ENCODE measurements at regions not wholly inside any gene's neighbourhood (a gene's known extent, or its start where the extent isn't known, plus 50 kb on each side); places are given as distances from the start of the nearest gene placed in this dataset.

- Histone ChIP-seq H3K4me2 (ENCODE audit: low read length) (no peak overlapping the region), H3K9ac (ENCODE audit: low read length) (no peak overlapping the region)
These were observed 76.2 kb upstream of the FOXP4 start for GRCh38 chr6:41470029-41470330.

GRCh38 chr6:41470331-41471063 lies 75.7 kb upstream of the FOXP4 start:
- H4K20me1 ChIP-seq (ENCODE audit: insufficient read depth, low read length) = no peaks in the 10 kb centered on the region
- TF ChIP-seq CTCF (IDR thresholded peaks at IDR 0.05; ENCODE audit: low read length) = no peak
- no peak for TF ChIP-seq EZH2 (IDR thresholded peaks at IDR 0.05; ENCODE audit: borderline replicate concordance, low read length)
- H3F3A ChIP-seq (ENCODE audit: insufficient read depth, low read length) = no peaks in the 10 kb centered on the region
- H3K4me1 ChIP-seq (ENCODE audit: insufficient read depth, low read length, severe bottlenecking) = no peaks in the 10 kb centered on the region
- no peaks in the 10 kb centered on the region for H3K79me2 ChIP-seq (ENCODE audit: insufficient read depth, low read length)
- H3K9me3 ChIP-seq (ENCODE audit: low read length) = no peaks in the 10 kb centered on the region
- H3K9me2 ChIP-seq (ENCODE audit: low read depth, low read length) = no peaks in the 10 kb centered on the region
- no peak overlapping the region for H3K4me2 ChIP-seq (ENCODE audit: low read length)
- H3K27me3 ChIP-seq (ENCODE audit: insufficient read depth, low read length) = 0 out of 2 replicates have a peak, but pooled peaks cover 5% of the 10 kb centered on the region
- H3K27ac ChIP-seq (ENCODE audit: low read depth, low read length, poor library complexity, severe bottlenecking) = no peak overlapping the region
- H2AFZ ChIP-seq (ENCODE audit: low read length) = no peak overlapping the region
- no peak overlapping the region for H3K9ac ChIP-seq (ENCODE audit: low read length)
- H3K4me3 ChIP-seq (ENCODE audit: low read depth, low read length, poor library complexity, severe bottlenecking) = no peak overlapping the region
- H3K36me3 ChIP-seq (ENCODE audit: insufficient read depth, low read length) = no peaks in the 10 kb centered on the region

More at GRCh38 chr6:41470029-41470330, 76.2 kb upstream of the FOXP4 start:
- H3K9me2 ChIP-seq (ENCODE audit: low read depth, low read length) = no peaks in the 10 kb centered on the region
- H3F3A ChIP-seq (ENCODE audit: insufficient read depth, low read length) = no peaks in the 10 kb centered on the region
- no peaks in the 10 kb centered on the region for H4K20me1 ChIP-seq (ENCODE audit: insufficient read depth, low read length)
- H3K4me3 ChIP-seq (ENCODE audit: low read depth, low read length, poor library complexity, severe bottlenecking) = no peak overlapping the region
- no peaks in the 10 kb centered on the region for H3K9me3 ChIP-seq (ENCODE audit: low read length)
- H3K36me3 ChIP-seq (ENCODE audit: insufficient read depth, low read length) = no peaks in the 10 kb centered on the region
- no peaks in the 10 kb centered on the region for H3K4me1 ChIP-seq (ENCODE audit: insufficient read depth, low read length, severe bottlenecking)
- H2AFZ ChIP-seq (ENCODE audit: low read length) = no peak overlapping the region
- no peak for TF ChIP-seq EZH2 (IDR thresholded peaks at IDR 0.05; ENCODE audit: borderline replicate concordance, low read length)
- TF ChIP-seq CTCF (IDR thresholded peaks at IDR 0.05; ENCODE audit: low read length) = no peak
- H3K27me3 ChIP-seq (ENCODE audit: insufficient read depth, low read length) = no peaks in the 10 kb centered on the region
- H3K27ac ChIP-seq (ENCODE audit: low read depth, low read length, poor library complexity, severe bottlenecking) = no peak overlapping the region
- H3K79me2 ChIP-seq (ENCODE audit: insufficient read depth, low read length) = no peaks in the 10 kb centered on the region

- H3K27me3 ChIP-seq (ENCODE audit: insufficient read depth, low read length) = 0 out of 2 replicates have a peak, but pooled peaks cover 11% of the 10 kb centered on the region
- no peak overlapping the region for H3K9ac ChIP-seq (ENCODE audit: low read length)
These were observed 74.9 kb upstream of the FOXP4 start for GRCh38 chr6:41471064-41471895.

More at GRCh38 chr6:41471064-41471895, 74.9 kb upstream of the FOXP4 start:
- Histone ChIP-seq H3K27ac (ENCODE audit: low read depth, low read length, poor library complexity, severe bottlenecking) (no peak overlapping the region), H2AFZ (ENCODE audit: low read length) (no peak overlapping the region), H3K79me2 (ENCODE audit: insufficient read depth, low read length) (no peaks in the 10 kb centered on the region), H3K4me3 (ENCODE audit: low read depth, low read length, poor library complexity, severe bottlenecking) (no peak overlapping the region), H3K4me1 (ENCODE audit: insufficient read depth, low read length, severe bottlenecking) (no peaks in the 10 kb centered on the region), H3K36me3 (ENCODE audit: insufficient read depth, low read length) (no peaks in the 10 kb centered on the region), H4K20me1 (ENCODE audit: insufficient read depth, low read length) (no peaks in the 10 kb centered on the region), H3K9me3 (ENCODE audit: low read length) (no peaks in the 10 kb centered on the region), H3F3A (ENCODE audit: insufficient read depth, low read length) (no peaks in the 10 kb centered on the region), H3K4me2 (ENCODE audit: low read length) (no peak overlapping the region), H3K9me2 (ENCODE audit: low read depth, low read length) (no peaks in the 10 kb centered on the region)
- TF ChIP-seq CTCF (IDR thresholded peaks at IDR 0.05; ENCODE audit: low read length) = no peak
- no peak for TF ChIP-seq EZH2 (IDR thresholded peaks at IDR 0.05; ENCODE audit: borderline replicate concordance, low read length)

Data from OCI-LY1 (cell line).